Astrocyte (in vitro differentiated cells and primary cell): ENCODE measurements at regions not wholly inside any gene's neighbourhood (a gene's known extent, or its start where the extent isn't known, plus 50 kb on each side); places are given as distances from the start of the nearest gene placed in this dataset.

Experiments
- DNase-seq: peaks from one replicate; pipeline ENCODE4 v3.0.0-alpha.2; 2010; ENCODE audit warnings: low read depth
- FAIRE-seq: peaks from 2 replicates; lab custom pipeline; 2011; peaks lifted over from hg19 to GRCh38; lab: Jason Lieb, UNC
- H2AFZ ChIP-seq: 2 replicates; pipeline ENCODE4 v1.6.0; 2012; ENCODE audit warnings: low read depth, low read length, inconsistent platforms
- H3K27ac ChIP-seq: 2 replicates; pipeline ENCODE4 v1.5.1; 2011; ENCODE audit warnings: low read depth, low read length, inconsistent platforms
- H3K27me3 ChIP-seq: 2 replicates; pipeline ENCODE4 v1.6.0; 2011; ENCODE audit warnings: low read length, inconsistent platforms; ENCODE audit not compliant: insufficient read depth
- H3K36me3 ChIP-seq: 2 replicates; pipeline ENCODE4 v1.5.1; 2011; ENCODE audit warnings: low read length, inconsistent platforms; ENCODE audit not compliant: insufficient read depth
- H3K4me1 ChIP-seq: 2 replicates; pipeline ENCODE4 v1.5.1; 2011; ENCODE audit warnings: low read length, inconsistent platforms; ENCODE audit not compliant: insufficient read depth
- H3K4me2 ChIP-seq: 2 replicates; pipeline ENCODE4 v1.6.0; 2012; ENCODE audit warnings: low read length, inconsistent platforms
- H3K4me3 ChIP-seq: 2 replicates; pipeline ENCODE4 v1.5.1; 2011; ENCODE audit warnings: low read depth, mild to moderate bottlenecking, low read length, inconsistent platforms; ENCODE audit not compliant: insufficient read depth
- H3K79me2 ChIP-seq: 2 replicates; pipeline ENCODE4 v1.6.0; 2012; ENCODE audit warnings: mild to moderate bottlenecking, low read length, inconsistent platforms; ENCODE audit not compliant: insufficient read depth
- H3K9ac ChIP-seq: 2 replicates; pipeline ENCODE4 v1.6.0; 2012; ENCODE audit warnings: mild to moderate bottlenecking, low read length, inconsistent platforms
- H3K9me3 ChIP-seq: 2 replicates; pipeline ENCODE4 v1.5.1; 2012; ENCODE audit warnings: low read depth, mild to moderate bottlenecking, low read length, inconsistent platforms; ENCODE audit not compliant: insufficient read depth
- H4K20me1 ChIP-seq: 2 replicates; pipeline ENCODE4 v1.6.0; 2012; ENCODE audit warnings: low read length, inconsistent platforms; ENCODE audit not compliant: insufficient read depth
- H3K27ac Mint-ChIP-seq: one replicate; pipeline ENCODE4 v1.8.0; 2021; ENCODE audit warnings: mild to moderate bottlenecking, mixed read lengths; ENCODE audit not compliant: unreplicated experiment
- H3K27me3 Mint-ChIP-seq: one replicate; pipeline ENCODE4 v1.8.0; 2021; ENCODE audit warnings: low read depth, mixed read lengths; ENCODE audit not compliant: unreplicated experiment
- H3K36me3 Mint-ChIP-seq: one replicate; pipeline ENCODE4 v1.8.0; 2021; ENCODE audit warnings: low read depth, mixed read lengths; ENCODE audit not compliant: unreplicated experiment
- H3K4me1 Mint-ChIP-seq: one replicate; pipeline ENCODE4 v1.8.0; 2021; ENCODE audit warnings: low read depth, mixed read lengths; ENCODE audit not compliant: unreplicated experiment
- H3K4me3 Mint-ChIP-seq: one replicate; pipeline ENCODE4 v1.8.0; 2021; ENCODE audit warnings: mild to moderate bottlenecking, moderate library complexity, mixed read lengths; ENCODE audit not compliant: unreplicated experiment
- H3K9me3 Mint-ChIP-seq: one replicate; pipeline ENCODE4 v1.8.0; 2021; ENCODE audit warnings: mild to moderate bottlenecking, mixed read lengths; ENCODE audit not compliant: unreplicated experiment
- EZH2 ChIP-seq: IDR thresholded peaks from 2 replicates; pipeline ENCODE4 v1.6.1; 2012; ENCODE audit warnings: mild to moderate bottlenecking, low read length, inconsistent platforms; ENCODE audit not compliant: insufficient read depth
- TF ChIP-seq, protein P1 (sequence below): IDR thresholded peaks from 2 replicates; pipeline ENCODE4 v1.5.1; 2011; ENCODE audit warnings: low read depth, mild to moderate bottlenecking, inconsistent platforms, low read length, moderate library complexity; ENCODE audit not compliant: insufficient read depth

DNA sequence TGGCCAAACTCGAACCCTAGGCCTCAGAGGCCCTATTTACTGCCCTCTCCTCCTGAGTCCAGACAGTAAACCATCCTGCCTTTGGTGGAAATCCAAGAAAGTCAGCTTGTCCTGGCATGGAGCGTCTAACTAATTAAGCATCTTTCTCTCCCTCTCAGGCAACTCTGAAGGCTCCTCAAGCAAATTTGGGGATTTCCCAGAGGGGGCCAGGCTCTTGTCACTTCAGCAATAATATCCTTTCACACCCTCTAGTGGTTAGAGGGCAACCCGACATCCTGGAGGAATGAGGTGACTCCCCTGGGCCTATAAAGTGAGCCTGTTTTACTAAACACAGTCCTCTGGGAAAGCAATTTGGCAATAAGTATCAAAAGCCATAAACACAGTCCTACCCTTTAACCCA is 60.4 kb downstream of the NOG start:
- no peak overlapping the region for H3K4me2 ChIP-seq
- Mint-ChIP-seq H3K27me3 (peaks cover 5% of the 10 kb centered on the region), H3K4me3 (no peak overlapping the region), H3K9me3 (peaks cover 5% of the 10 kb centered on the region), H3K27ac (peak overlapping the region; percentile 42), H3K4me1 (no peaks in the 10 kb centered on the region), H3K36me3 (no peaks in the 10 kb centered on the region)
- H3K9me3 ChIP-seq = no peaks in the 10 kb centered on the region
- TF ChIP-seq, protein P1, sequence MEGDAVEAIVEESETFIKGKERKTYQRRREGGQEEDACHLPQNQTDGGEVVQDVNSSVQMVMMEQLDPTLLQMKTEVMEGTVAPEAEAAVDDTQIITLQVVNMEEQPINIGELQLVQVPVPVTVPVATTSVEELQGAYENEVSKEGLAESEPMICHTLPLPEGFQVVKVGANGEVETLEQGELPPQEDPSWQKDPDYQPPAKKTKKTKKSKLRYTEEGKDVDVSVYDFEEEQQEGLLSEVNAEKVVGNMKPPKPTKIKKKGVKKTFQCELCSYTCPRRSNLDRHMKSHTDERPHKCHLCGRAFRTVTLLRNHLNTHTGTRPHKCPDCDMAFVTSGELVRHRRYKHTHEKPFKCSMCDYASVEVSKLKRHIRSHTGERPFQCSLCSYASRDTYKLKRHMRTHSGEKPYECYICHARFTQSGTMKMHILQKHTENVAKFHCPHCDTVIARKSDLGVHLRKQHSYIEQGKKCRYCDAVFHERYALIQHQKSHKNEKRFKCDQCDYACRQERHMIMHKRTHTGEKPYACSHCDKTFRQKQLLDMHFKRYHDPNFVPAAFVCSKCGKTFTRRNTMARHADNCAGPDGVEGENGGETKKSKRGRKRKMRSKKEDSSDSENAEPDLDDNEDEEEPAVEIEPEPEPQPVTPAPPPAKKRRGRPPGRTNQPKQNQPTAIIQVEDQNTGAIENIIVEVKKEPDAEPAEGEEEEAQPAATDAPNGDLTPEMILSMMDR = peak; percentile 50
- TF ChIP-seq EZH2 = no peak
- no peaks in the 10 kb centered on the region for H3K27me3 ChIP-seq
- no peaks in the 10 kb centered on the region for H4K20me1 ChIP-seq
- DNase-seq = peak; percentile 33
- H3K4me3 ChIP-seq = no peak overlapping the region
- H3K36me3 ChIP-seq = no peaks in the 10 kb centered on the region
- H3K27ac ChIP-seq = no peak overlapping the region
- no peak for FAIRE-seq
- H3K79me2 ChIP-seq = no peaks in the 10 kb centered on the region
- H3K9ac ChIP-seq = no peak overlapping the region
- no peaks in the 10 kb centered on the region for H3K4me1 ChIP-seq
- no peak overlapping the region for H2AFZ ChIP-seq

GRCh38 chr17:56656701-56657327 is 63.3 kb downstream of the NOG start:
- Histone ChIP-seq H3K27ac (no peak overlapping the region), H3K9me3 (no peaks in the 10 kb centered on the region), H3K79me2 (no peaks in the 10 kb centered on the region), H2AFZ (no peak overlapping the region), H3K36me3 (no peaks in the 10 kb centered on the region), H4K20me1 (no peaks in the 10 kb centered on the region), H3K9ac (no peak overlapping the region), H3K27me3 (no peaks in the 10 kb centered on the region), H3K4me2 (no peak overlapping the region), H3K4me3 (no peak overlapping the region), H3K4me1 (no peaks in the 10 kb centered on the region)
- H3K4me1 Mint-ChIP-seq = no peaks in the 10 kb centered on the region
- FAIRE-seq (no peak), DNase-seq (no peak)
- peaks cover 5% of the 10 kb centered on the region for H3K9me3 Mint-ChIP-seq
- peaks cover 5% of the 10 kb centered on the region for H3K27me3 Mint-ChIP-seq
- no peak overlapping the region for H3K27ac Mint-ChIP-seq
- H3K4me3 Mint-ChIP-seq = no peak overlapping the region
- no peaks in the 10 kb centered on the region for H3K36me3 Mint-ChIP-seq
- no peak for TF ChIP-seq EZH2
- TF ChIP-seq, protein P1 = no peak

GRCh38 chr17:56658648-56659047 is 65.1 kb downstream of the NOG start:
- Histone ChIP-seq H3K4me2 (no peak overlapping the region), H3K9me3 (no peaks in the 10 kb centered on the region), H3K9ac (no peak overlapping the region), H3K4me1 (no peaks in the 10 kb centered on the region), H3K36me3 (no peaks in the 10 kb centered on the region), H2AFZ (no peak overlapping the region), H4K20me1 (no peaks in the 10 kb centered on the region), H3K4me3 (no peak overlapping the region), H3K79me2 (no peaks in the 10 kb centered on the region), H3K27ac (no peak overlapping the region), H3K27me3 (no peaks in the 10 kb centered on the region)
- no peak overlapping the region for H3K4me3 Mint-ChIP-seq
- peaks cover 5% of the 10 kb centered on the region for H3K9me3 Mint-ChIP-seq
- no peaks in the 10 kb centered on the region for H3K36me3 Mint-ChIP-seq
- H3K27me3 Mint-ChIP-seq = peaks cover 15% of the 10 kb centered on the region
- no peaks in the 10 kb centered on the region for H3K4me1 Mint-ChIP-seq
- H3K27ac Mint-ChIP-seq = no peak overlapping the region
- TF ChIP-seq EZH2 = no peak
- TF ChIP-seq, protein P1 = no peak
- FAIRE-seq (no peak), DNase-seq (no peak)
